Heart left ventricle (tissue), 16 donors: ENCODE measurements at regions not wholly inside any gene's neighbourhood (a gene's known extent, or its start where the extent isn't known, plus 50 kb on each side); places are given as distances from the start of the nearest gene placed in this dataset.

Experiments used
- ATAC-seq, 4 donors: fragments of 200-7000 bp; cut with Tn5 transposase; one replicate each; pipeline ENCODE4 v1.9.1; 2020 to 2022; ENCODE audit warnings: moderate library complexity in 4 of 4, mild to moderate bottlenecking in 3 of 4, moderate number of reproducible peaks in 1 of 4
- DNase-seq, 5 donors: peaks; one replicate each; pipeline ENCODE4 v3.0.0-alpha.2; 2020
- H3K27ac ChIP-seq, 12 donors: fragments of 200-600 bp; sonication (generic) in 4 of 12; one replicate each; pipeline versions ENCODE4 v1.5.0 to v1.8.0; 2016 to 2022; ENCODE audit warnings: mild to moderate bottlenecking in 2 of 12
- H3K27me3 ChIP-seq, 9 donors: fragments of 200-600 bp; sonication (generic) in 2 of 9; one replicate each; pipeline versions ENCODE4 v1.5.1 to v1.8.0; 2016 to 2022; ENCODE audit warnings: mild to moderate bottlenecking in 3 of 9
- H3K36me3 ChIP-seq, 9 donors: fragments of 200-600 bp; sonication (generic) in 2 of 9; one replicate each; pipeline versions ENCODE4 v1.5.0 to v1.8.0; 2018 to 2022; ENCODE audit warnings: mild to moderate bottlenecking in 2 of 9
- H3K4me1 ChIP-seq, 12 donors: fragments of 200-600 bp; sonication (generic) in 4 of 12; one replicate each; pipeline versions ENCODE4 v1.5.0 to v1.8.0; 2016 to 2022; ENCODE audit warnings: mild to moderate bottlenecking in 3 of 12
- H3K4me3 ChIP-seq, 12 donors: fragments of 200-600 bp; sonication (generic) in 4 of 12; one replicate each; pipeline versions ENCODE4 v1.5.0 to v1.8.0; 2017 to 2022; ENCODE audit warnings: mild to moderate bottlenecking in 9 of 12, moderate library complexity in 4 of 12
- H3K9me3 ChIP-seq, 12 donors: fragments of 200-600 bp; sonication (generic) in 4 of 12; one replicate each; pipeline versions ENCODE4 v1.5.0 to v1.8.0; 2016 to 2022; ENCODE audit warnings: mild to moderate bottlenecking in 1 of 12
- CTCF ChIP-seq, 12 donors: fragments of 200-600 bp; sonication (generic) in 4 of 12; IDR thresholded peaks; one replicate each; pipeline versions ENCODE4 v1.5.0 to v1.8.0; 2018 to 2022; ENCODE audit warnings: antibody characterized with exemption in 12 of 12, mild to moderate bottlenecking in 5 of 12
- POLR2A ChIP-seq, 2 donors: fragments of 450-650 bp; IDR thresholded peaks; one replicate each; pipeline ENCODE4 v1.6.1; 2017; ENCODE audit warnings: antibody characterized with exemption in 2 of 2, mild to moderate bottlenecking in 2 of 2, moderate library complexity in 2 of 2
- WGBS, 4 donors: extraction: QIAGEN DNeasy Blood & Tissue Kit in 2 of 4; methylation state at CpG; one replicate each; pipeline versions ENCODE4 v1.1.5 to v1.1.7; 2013 to 2018; 5-methylcytosine and 5-hydroxymethylcytosine counted together
- intact Hi-C, 10 donors: fragments of 100-400 bp; cut with DNase I; formaldehyde crosslinking; loops; one replicate each; pipeline versions ENCODE4 v1.11.1 to v1.14.2; 2022
- donor health status: ischemic (EF 13 %, LVEDD 7.1; RV severe dilation, severe dysfunction).
- donor health status: healthy with polysubstance abuse.
- donor health status: DM: no; HTN: yes; CAD: no.
- donor health status: DM: no; HTN: no; CAD: no.
- donor health status: ischemic (EF 25% LVEDD 6.9; RV normal size, moderate dysfunction).
- donor health status: ischemic (EF 25% LVEDD 5.7; RV mildly dilated, moderate dysfunction).
- donor health status: healthy.
- donor health status: DM: yes; HTN: yes; CAD: no.
- donor health status: ischemic (EF 35%, LVEDD 5.7; RV mildly dilated, moderate dysfunction).
- donor health status: nonischemic (EF 11% LVEDD 7.7; RV severe dilation, severe dysfunction).
- donor health status: DM: yes; HTN: yes; CAD: no.
- donor health status: PGD.
- donor health status: ischemic (EF 29% LVEDD 5.4; RV normal size, mild dysfunction).
- donor health status: nonischemic (EF 23%, LVEDD 6.1; RV moderate dilation, normal function).

- Histone ChIP-seq H3K27ac (no peak overlapping the region), H3K36me3 (no peaks in the 10 kb centered on the region), H3K27me3 (no peaks in the 10 kb centered on the region), H3K4me1 (peaks cover 0 to 12% (median 0%) of the 10 kb centered on the region in 12 donors), H3K9me3 (no peaks in the 10 kb centered on the region), H3K4me3 (no peak overlapping the region)
- DNase-seq (no peak), ATAC-seq (no peak)
- WGBS, 4 donors = 84 to 92% (median 89%) methylated on average over 2 of the region's 2 CpGs
- no peak for TF ChIP-seq POLR2A (IDR thresholded peaks at IDR 0.05)
- TF ChIP-seq CTCF (IDR thresholded peaks at IDR 0.05) = no peak
- intact Hi-C loops = no loop called here
Measured at GRCh38 chr6:56869346-56869745, 85.6 kb upstream of the BEND6 start.

- Histone ChIP-seq H3K4me3 (no peak overlapping the region), H3K27ac (no peak overlapping the region), H3K9me3 (no peaks in the 10 kb centered on the region), H3K27me3 (no peaks in the 10 kb centered on the region), H3K4me1 (peaks cover 0 to 18% (median 4%) of the 10 kb centered on the region in 12 donors), H3K36me3 (no peaks in the 10 kb centered on the region)
- no peak for ATAC-seq
- WGBS, 4 donors = 86 to 96% (median 88%) methylated on average over 1 of the region's 1 CpG
- TF ChIP-seq POLR2A (IDR thresholded peaks at IDR 0.05) (no peak), CTCF (IDR thresholded peaks at IDR 0.05) (no peak)
- DNase-seq = no peak
- intact Hi-C loops = no loop called here
Measured at GRCh38 chr6:56868687-56869086, 86.2 kb upstream of the BEND6 start.

GRCh38 chr6:56866917-56867522 lies 87.9 kb upstream of the BEND6 start:
- no peak for ATAC-seq
- H3K9me3 ChIP-seq = no peaks in the 10 kb centered on the region
- H3K4me3 ChIP-seq = no peak overlapping the region
- H3K27ac ChIP-seq = no peak overlapping the region
- intact Hi-C loops = no loop called here
- peaks cover 0 to 34% (median 10%) of the 10 kb centered on the region in 12 donors for H3K4me1 ChIP-seq
- no peak for DNase-seq
- TF ChIP-seq CTCF (IDR thresholded peaks at IDR 0.05) (no peak), POLR2A (IDR thresholded peaks at IDR 0.05) (no peak)
- WGBS, 4 donors = 94 to 99% (median 97%) methylated on average over 2 of the region's 2 CpGs
- no peaks in the 10 kb centered on the region for H3K36me3 ChIP-seq
- H3K27me3 ChIP-seq = no peaks in the 10 kb centered on the region

- no peak overlapping the region for H3K4me3 ChIP-seq
- WGBS, 4 donors = 89 to 99% (median 95%) methylated on average over 1 of the region's 1 CpG
- intact Hi-C loops = no loop called here
- no peaks in the 10 kb centered on the region for H3K36me3 ChIP-seq
- no peaks in the 10 kb centered on the region for H3K27me3 ChIP-seq
- no peaks in the 10 kb centered on the region for H3K9me3 ChIP-seq
- no peak for TF ChIP-seq POLR2A (IDR thresholded peaks at IDR 0.05)
- TF ChIP-seq CTCF (IDR thresholded peaks at IDR 0.05) = no peak
- H3K27ac ChIP-seq = no peak overlapping the region
- peaks cover 0 to 34% (median 10%) of the 10 kb centered on the region in 12 donors for H3K4me1 ChIP-seq
- DNase-seq (no peak), ATAC-seq (peak in 1 of 4 donors; percentile 32)
Measured at GRCh38 chr6:56865081-56865875, 89.6 kb upstream of the BEND6 start.
